Gastroesophageal sphincter (tissue), 4 donors: ENCODE measurements at regions not wholly inside any gene's neighbourhood (a gene's known extent, or its start where the extent isn't known, plus 50 kb on each side); places are given as distances from the start of the nearest gene placed in this dataset.
"Not testable (repeated sequence)": the region's sequence is repeated elsewhere in the genome, so short reads cannot be mapped to it uniquely, and the experiment has no call there.

Source experiments
- ATAC-seq: fragments of 150-250 bp; one replicate; pipeline ENCODE4 v1.9.1; 2016; ENCODE audit warnings: mild to moderate bottlenecking, moderate library complexity
- H3K27ac ChIP-seq, 4 donors: fragments of 200-600 bp; sonication (generic) in 3 of 4; 1 replicate in 3 of 4; 2 replicates in 1 of 4; pipeline ENCODE4 v1.5.1; 2016 to 2019
- H3K27me3 ChIP-seq: fragments of 200-600 bp; sonication (generic); one replicate; pipeline ENCODE4 v1.5.1; 2019
- H3K36me3 ChIP-seq, 2 donors: fragments of 200-600 bp; sonication (generic); one replicate each; pipeline ENCODE4 v1.5.1; 2019; ENCODE audit warnings: control low read depth in 1 of 2
- H3K4me1 ChIP-seq, 3 donors: fragments of 200-600 bp; sonication (generic); 1 replicate in 2 of 3; 2 replicates in 1 of 3; pipeline ENCODE4 v1.5.1; 2016 to 2019; ENCODE audit warnings: control low read depth in 2 of 3
- H3K4me3 ChIP-seq, 2 donors: fragments of 200-600 bp; sonication (generic); one replicate each; pipeline ENCODE4 v1.5.1; 2019; ENCODE audit warnings: mild to moderate bottlenecking in 1 of 2, moderate library complexity in 1 of 2
- H3K9me3 ChIP-seq, 3 donors: fragments of 200-600 bp; sonication (generic); one replicate each; pipeline ENCODE4 v1.5.1; 2017 to 2019; ENCODE audit warnings: control low read depth in 2 of 3
- EP300 ChIP-seq: sonication (generic); formaldehyde crosslinking; IDR thresholded peaks from one replicate; pipeline ENCODE4 v1.6.1; 2017; ENCODE audit warnings: antibody characterized with exemption, mild to moderate bottlenecking
- POLR2A ChIP-seq, 2 donors: fragments of 450-650 bp; IDR thresholded peaks; one replicate each; pipeline ENCODE4 v1.6.1; 2017; ENCODE audit warnings: antibody characterized with exemption in 2 of 2, mild to moderate bottlenecking in 2 of 2, moderate library complexity in 1 of 2
- POLR2AphosphoS5 ChIP-seq: sonication (generic); formaldehyde crosslinking; IDR thresholded peaks from one replicate; pipeline ENCODE4 v1.6.1; 2017; ENCODE audit warnings: antibody characterized with exemption
- WGBS, 2 donors: methylation state at CpG; one replicate each; pipeline ENCODE4 v1.1.5; 2018; ENCODE audit warnings: low coverage in 1 of 2; 5-methylcytosine and 5-hydroxymethylcytosine counted together
- TF ChIP-seq, protein P1 (sequence below), 4 experiments: fragments of 200-600 bp in 2 of 4; fragments of 450-650 bp in 2 of 4; sonication (generic) in 1 of 4; IDR thresholded peaks; one replicate each; pipeline ENCODE4 v1.5.1; 2017 to 2019; ENCODE audit warnings: antibody characterized with exemption in 4 of 4, mild to moderate bottlenecking in 2 of 4, moderate library complexity in 2 of 4

DNA sequence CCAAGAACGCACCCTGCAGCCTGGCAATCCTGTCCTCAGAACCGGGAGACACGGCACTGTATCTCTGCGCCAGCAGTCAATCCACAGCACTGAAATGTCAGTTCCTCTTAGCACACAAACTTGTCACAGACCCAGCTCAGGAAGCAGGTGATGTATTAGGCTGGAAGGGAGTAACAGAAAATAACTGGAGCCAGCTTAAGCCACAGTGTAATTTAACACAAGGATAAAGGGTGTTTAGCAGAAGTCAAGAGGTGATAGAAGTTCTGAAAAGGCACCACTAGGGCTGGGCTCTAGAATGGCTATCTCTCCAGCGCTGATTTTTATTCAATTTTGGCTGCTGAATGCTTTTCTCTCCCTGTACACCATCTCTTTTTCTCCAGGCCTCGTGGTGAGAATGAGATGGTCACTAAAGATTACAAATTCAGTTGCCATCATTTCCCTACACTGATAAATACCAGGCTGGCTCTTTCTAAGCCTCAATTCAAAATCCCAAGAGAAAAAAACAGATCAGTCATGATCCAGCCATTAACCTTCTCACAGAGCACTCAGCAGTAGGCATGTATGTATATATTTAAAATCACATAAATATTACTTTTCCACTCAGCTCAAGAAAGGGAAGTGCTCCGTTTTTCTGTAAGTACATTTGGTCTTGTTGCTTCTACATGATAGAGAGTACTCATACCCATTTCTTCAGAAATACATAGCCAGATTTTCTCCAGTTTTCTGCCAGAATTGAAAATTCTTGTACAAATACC is 102.7 kb upstream of the PRSS1 start:
- no peak for ATAC-seq
- H3K9me3 ChIP-seq = peaks cover 0 to 2% (median 0%) of the 10 kb centered on the region in 3 donors
- no peaks in the 10 kb centered on the region for H3K36me3 ChIP-seq
- H3K4me3 ChIP-seq = no peak overlapping the region
- H3K27ac ChIP-seq = no peak overlapping the region
- TF ChIP-seq EP300 (no peak), POLR2AphosphoS5 (no peak), POLR2A (IDR thresholded peaks at IDR 0.05) (no peak)
- TF ChIP-seq, protein P1, sequence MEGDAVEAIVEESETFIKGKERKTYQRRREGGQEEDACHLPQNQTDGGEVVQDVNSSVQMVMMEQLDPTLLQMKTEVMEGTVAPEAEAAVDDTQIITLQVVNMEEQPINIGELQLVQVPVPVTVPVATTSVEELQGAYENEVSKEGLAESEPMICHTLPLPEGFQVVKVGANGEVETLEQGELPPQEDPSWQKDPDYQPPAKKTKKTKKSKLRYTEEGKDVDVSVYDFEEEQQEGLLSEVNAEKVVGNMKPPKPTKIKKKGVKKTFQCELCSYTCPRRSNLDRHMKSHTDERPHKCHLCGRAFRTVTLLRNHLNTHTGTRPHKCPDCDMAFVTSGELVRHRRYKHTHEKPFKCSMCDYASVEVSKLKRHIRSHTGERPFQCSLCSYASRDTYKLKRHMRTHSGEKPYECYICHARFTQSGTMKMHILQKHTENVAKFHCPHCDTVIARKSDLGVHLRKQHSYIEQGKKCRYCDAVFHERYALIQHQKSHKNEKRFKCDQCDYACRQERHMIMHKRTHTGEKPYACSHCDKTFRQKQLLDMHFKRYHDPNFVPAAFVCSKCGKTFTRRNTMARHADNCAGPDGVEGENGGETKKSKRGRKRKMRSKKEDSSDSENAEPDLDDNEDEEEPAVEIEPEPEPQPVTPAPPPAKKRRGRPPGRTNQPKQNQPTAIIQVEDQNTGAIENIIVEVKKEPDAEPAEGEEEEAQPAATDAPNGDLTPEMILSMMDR (IDR thresholded peaks at IDR 0.05) = no peak
- WGBS, 2 donors = 29 to 32% methylated on average over 4 to 7 of the region's 7 CpGs
- no peaks in the 10 kb centered on the region for H3K4me1 ChIP-seq
- peaks cover 41% of the 10 kb centered on the region for H3K27me3 ChIP-seq

DNA sequence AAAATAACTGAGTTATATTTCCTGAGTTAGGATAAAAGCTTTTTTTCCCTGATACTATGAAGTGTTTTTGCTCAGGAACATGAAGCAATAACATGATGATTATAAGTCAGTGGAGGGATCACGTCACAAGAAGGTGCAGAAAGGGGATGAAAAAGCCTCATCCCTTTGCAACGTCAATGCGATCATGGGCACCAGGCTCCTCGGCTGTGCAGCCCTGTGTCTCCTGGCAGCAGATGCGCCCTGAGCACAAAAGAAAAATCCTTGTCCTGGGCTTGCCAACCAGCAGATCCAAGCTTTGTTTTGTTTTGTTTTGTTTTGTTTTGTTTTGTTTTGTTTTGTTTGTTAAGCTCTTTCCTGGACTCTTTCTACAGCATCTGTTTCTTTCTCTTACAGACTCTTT is 103.5 kb upstream of the PRSS1 start:
- no peaks in the 10 kb centered on the region for H3K4me1 ChIP-seq
- 38 to 61% methylated on average over 4 to 5 of the region's 5 CpGs for WGBS, 2 donors
- TF ChIP-seq, protein P1 (IDR thresholded peaks at IDR 0.05) = no peak
- TF ChIP-seq POLR2AphosphoS5 (no peak), EP300 (no peak), POLR2A (IDR thresholded peaks at IDR 0.05) (no peak)
- no peaks in the 10 kb centered on the region for H3K36me3 ChIP-seq
- no peaks in the 10 kb centered on the region for H3K9me3 ChIP-seq
- no peak for ATAC-seq
- H3K4me3 ChIP-seq = no peak overlapping the region
- H3K27me3 ChIP-seq = peaks cover 43% of the 10 kb centered on the region
- H3K27ac ChIP-seq = no peak overlapping the region

DNA sequence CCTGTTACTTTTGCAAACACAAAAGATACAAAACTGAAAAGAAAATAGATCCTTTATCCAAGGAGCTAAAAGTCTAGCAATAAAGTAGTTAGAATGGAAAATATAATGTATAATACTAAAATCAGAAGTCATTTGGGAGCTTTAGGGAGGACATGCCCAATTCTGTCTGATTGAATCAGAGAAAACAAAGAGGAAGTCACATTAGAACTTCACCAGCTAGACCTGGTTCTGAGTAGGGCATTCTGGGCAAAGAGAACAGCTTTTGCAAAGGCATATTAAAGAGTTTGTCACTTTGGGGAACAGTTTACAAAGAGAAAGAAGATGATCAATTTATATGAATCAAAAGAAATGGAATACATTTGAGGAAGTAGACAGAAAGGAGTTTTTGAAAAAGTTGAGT is 107.0 kb upstream of the PRSS1 start:
- no peak overlapping the region for H3K4me3 ChIP-seq
- no peaks in the 10 kb centered on the region for H3K9me3 ChIP-seq
- H3K27me3 ChIP-seq = peaks cover 37% of the 10 kb centered on the region
- no peak for TF ChIP-seq POLR2AphosphoS5
- TF ChIP-seq EP300 = no peak
- no peak for TF ChIP-seq POLR2A (IDR thresholded peaks at IDR 0.05)
- TF ChIP-seq, protein P1 (IDR thresholded peaks at IDR 0.05) = no peak
- H3K36me3 ChIP-seq = no peaks in the 10 kb centered on the region
- ATAC-seq = no peak
- no peaks in the 10 kb centered on the region for H3K4me1 ChIP-seq
- H3K27ac ChIP-seq = no peak overlapping the region

DNA sequence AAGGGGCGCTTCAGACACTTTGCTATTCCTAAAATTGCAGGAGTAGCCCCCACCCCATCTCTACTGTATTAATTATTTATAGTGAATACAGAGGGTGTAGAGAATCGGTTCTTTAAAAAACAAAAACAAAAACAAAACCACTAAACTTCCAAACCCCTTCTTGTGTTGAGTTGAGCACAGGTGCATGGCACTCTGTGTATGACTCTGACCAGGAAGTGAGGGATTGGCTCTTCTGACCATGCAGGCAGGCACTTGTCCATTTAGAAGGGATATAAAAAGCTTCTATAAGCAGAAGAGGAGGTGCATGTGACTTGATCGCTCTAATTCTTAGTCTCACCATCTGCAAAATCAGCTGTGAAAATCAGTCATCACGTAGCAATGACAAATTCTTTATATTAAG is 108.0 kb upstream of the PRSS1 start:
- H3K4me1 ChIP-seq, H3K4me3 ChIP-seq, H3K36me3 ChIP-seq, H3K9me3 ChIP-seq, ATAC-seq, H3K27ac ChIP-seq: not testable (repeated sequence)
- H3K27me3 ChIP-seq = peaks cover 38% of the 10 kb centered on the region
- 80 to 87% methylated on average over 2 to 4 of the region's 4 CpGs for WGBS, 2 donors

DNA sequence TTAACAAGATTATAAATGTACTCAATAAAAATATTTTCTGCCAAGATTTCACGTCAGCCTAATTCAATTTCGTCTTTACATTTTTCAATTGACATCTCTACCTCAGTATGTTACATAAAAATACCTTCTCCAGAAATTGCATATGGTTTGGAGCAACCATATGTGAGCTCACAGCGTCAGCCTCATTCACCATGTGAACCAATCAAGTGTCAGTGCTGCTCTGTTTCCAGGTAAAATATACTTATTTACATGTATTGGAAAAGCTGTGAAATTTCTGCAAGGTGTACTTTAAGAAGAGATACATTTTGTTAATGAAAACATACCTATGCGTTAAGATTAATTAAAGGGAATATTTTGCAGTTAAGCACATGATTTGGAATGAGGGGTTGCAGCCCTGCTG is 110.7 kb upstream of the PRSS1 start:
- no peak overlapping the region for H3K27ac ChIP-seq
- no peak overlapping the region for H3K4me3 ChIP-seq
- H3K36me3 ChIP-seq = no peaks in the 10 kb centered on the region
- H3K27me3 ChIP-seq = peaks cover 32% of the 10 kb centered on the region
- H3K9me3 ChIP-seq = no peaks in the 10 kb centered on the region
- TF ChIP-seq POLR2A (IDR thresholded peaks at IDR 0.05) = no peak
- TF ChIP-seq POLR2AphosphoS5 = no peak
- no peak for TF ChIP-seq EP300
- TF ChIP-seq, protein P1 (IDR thresholded peaks at IDR 0.05) = no peak
- H3K4me1 ChIP-seq = no peaks in the 10 kb centered on the region
- WGBS, 2 donors = 76 to 89% methylated on average over 1 to 4 of the region's 4 CpGs
- no peak for ATAC-seq
